ENCODE measurements at regions not wholly inside any gene's neighbourhood (a gene's known extent, or its start where the extent isn't known, plus 50 kb on each side); places are given as distances from the start of the nearest gene placed in this dataset.

GRCh38 chr16:6020162-6020985 lies 922.8 kb upstream of the EEF2KMT start:
- DNase-seq: no peak

GRCh38 chr16:6019490-6019991 lies 921.9 kb upstream of the EEF2KMT start:
- DNase-seq: no peak

- no peak for DNase-seq
Observed at GRCh38 chr16:6018848-6019489, 921.4 kb upstream of the EEF2KMT start.

GRCh38 chr16:6016530-6017184 lies 919.1 kb upstream of the EEF2KMT start:
- no peak for DNase-seq

GRCh38 chr16:6012716-6013115 lies 915.1 kb upstream of the EEF2KMT start:
- DNase-seq: no peak

GRCh38 chr16:6009151-6009550 lies 911.6 kb upstream of the EEF2KMT start:
- DNase-seq: no peak

GRCh38 chr16:6008670-6009069 lies 911.1 kb upstream of the EEF2KMT start:
- no peak for DNase-seq

GRCh38 chr16:5993356-5993755 lies 895.8 kb upstream of the EEF2KMT start:
- no peak for DNase-seq

- DNase-seq: no peak
Observed at GRCh38 chr16:5982979-5983378, 885.4 kb upstream of the EEF2KMT start.

- DNase-seq: no peak
Observed at GRCh38 chr16:5979905-5980550, 882.4 kb upstream of the EEF2KMT start.

GRCh38 chr16:5977329-5977728 lies 879.7 kb upstream of the EEF2KMT start:
- DNase-seq: no peak

- DNase-seq: no peak
Observed at GRCh38 chr16:5972747-5973146, 875.2 kb upstream of the EEF2KMT start.

- DNase-seq: no peak
Observed at GRCh38 chr16:5971924-5972323, 874.3 kb upstream of the EEF2KMT start.

GRCh38 chr16:5971106-5971505 lies 873.5 kb upstream of the EEF2KMT start:
- no peak for DNase-seq

- DNase-seq: no peak
Observed at GRCh38 chr16:5966004-5966403, 868.4 kb upstream of the EEF2KMT start.

GRCh38 chr16:5965321-5965720 lies 867.7 kb upstream of the EEF2KMT start:
- DNase-seq: no peak

GRCh38 chr16:5951486-5951885 lies 853.9 kb upstream of the EEF2KMT start:
- no peak for DNase-seq

GRCh38 chr16:5944971-5945370 lies 847.4 kb upstream of the EEF2KMT start:
- DNase-seq: no peak

GRCh38 chr16:5938607-5939006 lies 841.0 kb upstream of the EEF2KMT start:
- no peak for DNase-seq

GRCh38 chr16:5932906-5933305 lies 835.3 kb upstream of the EEF2KMT start:
- DNase-seq: no peak

- DNase-seq: no peak
Observed at GRCh38 chr16:5928476-5929065, 831.0 kb upstream of the EEF2KMT start.

- DNase-seq: no peak
Observed at GRCh38 chr16:5925850-5926249, 828.3 kb upstream of the EEF2KMT start.

GRCh38 chr16:5922686-5923085 lies 825.1 kb upstream of the EEF2KMT start:
- DNase-seq: no peak
